ENCODE measurements at regions not wholly inside any gene's neighbourhood (a gene's known extent, or its start where the extent isn't known, plus 50 kb on each side); places are given as distances from the start of the nearest gene placed in this dataset.

DNA sequence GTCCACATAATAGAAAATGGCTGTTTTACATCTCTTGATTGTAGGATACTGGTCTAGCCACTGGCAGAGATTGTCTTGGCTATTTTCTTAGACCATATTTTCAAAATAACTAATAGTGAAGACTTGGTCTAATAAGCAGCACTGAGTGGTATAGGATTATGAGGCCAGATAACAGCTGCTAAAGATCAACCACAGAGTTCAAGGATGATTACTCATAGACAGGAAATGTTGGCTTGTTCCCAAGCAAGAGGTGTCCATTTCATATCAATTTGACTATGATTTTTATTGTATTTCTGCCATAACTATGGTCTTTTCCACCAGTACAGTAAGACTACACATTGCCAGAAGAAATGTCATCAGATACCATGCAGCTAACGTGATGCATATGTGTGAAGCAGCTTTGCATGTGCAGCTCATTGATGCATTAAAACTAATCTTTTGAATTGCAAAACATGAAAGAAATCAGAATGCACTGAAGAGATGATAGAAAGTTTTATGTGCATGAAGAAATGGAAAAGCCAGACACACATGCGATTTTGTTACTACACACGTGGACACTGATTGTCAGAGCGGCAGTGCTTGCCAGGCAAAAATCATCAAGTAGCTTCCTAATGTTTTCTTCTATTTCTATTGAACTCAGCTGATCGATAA is 693.3 kb downstream of the CDH11 start:
- no peak overlapping the region for H3K23ac ChIP-seq (ENCODE audit: insufficient read length, low read depth, low read length)
- peaks cover 0 to 24% (median 4%) of the 10 kb centered on the region in 3 experiments; a peak in 6 of 7 replicates for H3K36me3 Mint-ChIP-seq (ENCODE audit: insufficient read depth in 1 of 3, low read depth in 3 of 3)
- TF ChIP-seq CTCF (conservative IDR thresholded peaks at IDR 0.05): no peak

More for the DNA sequence above, 693.3 kb downstream of the CDH11 start:
- Histone ChIP-seq H4K20me1 (ENCODE audit: control insufficient read depth, insufficient read depth, insufficient read length) (no peaks in the 10 kb centered on the region), H3K23me2 (ENCODE audit: insufficient read length, low read depth, low read length, poor library complexity, severe bottlenecking) (no peaks in the 10 kb centered on the region), H3K18ac (ENCODE audit: insufficient read length, low read depth, low read length) (no peak overlapping the region), H2BK15ac (ENCODE audit: low read depth, low read length) (no peak overlapping the region), H4K5ac (ENCODE audit: insufficient read length, low read depth, low read length) (no peak overlapping the region), H3K79me1 (ENCODE audit: insufficient read depth, low read depth, low read length, poor library complexity, severe bottlenecking) (no peaks in the 10 kb centered on the region), H3K14ac (ENCODE audit: insufficient read depth, low read length) (no peak overlapping the region), H4K91ac (ENCODE audit: insufficient read length, low read depth, low read length) (no peak overlapping the region), H3K9ac (ENCODE audit: extremely low read depth, insufficient read length, low read length) (no peak overlapping the region), H3K56ac (ENCODE audit: insufficient read length, low read depth, low read length) (no peak overlapping the region), H2BK5ac (ENCODE audit: insufficient read length, low read length) (no peak overlapping the region), H3K4ac (ENCODE audit: low read depth, low read length) (no peak overlapping the region), H3K4me2 (ENCODE audit: insufficient read depth, insufficient read length, low read length) (no peak overlapping the region), H3K79me2 (ENCODE audit: insufficient read depth, low read length) (no peaks in the 10 kb centered on the region), H4K8ac (replicated peaks; ENCODE audit: insufficient read length, low read depth, low read length) (no peak overlapping the region), H3T11ph (ENCODE audit: low read length) (no peak overlapping the region), H2BK120ac (ENCODE audit: low read depth, low read length, poor library complexity, severe bottlenecking) (no peak overlapping the region), H2AFZ (ENCODE audit: low read length) (no peak overlapping the region), H3K4me1 (ENCODE audit: insufficient read depth, low read length) (no peaks in the 10 kb centered on the region), H2BK20ac (ENCODE audit: low read depth, low read length, poor library complexity, severe bottlenecking) (no peak overlapping the region), H3K27me3 (ENCODE audit: insufficient read depth, low read length) (no peaks in the 10 kb centered on the region), H3K27ac (ENCODE audit: insufficient read length, low read depth, low read length) (no peak overlapping the region), H2BK12ac (ENCODE audit: insufficient read length, low read depth, low read length) (no peak overlapping the region), H2AK5ac (ENCODE audit: insufficient read length, low read length) (no peak overlapping the region), H3K9me3 (ENCODE audit: control insufficient read depth, low read depth, low read length) (no peaks in the 10 kb centered on the region)
- no peaks in the 10 kb centered on the region for H3K4me1 Mint-ChIP-seq
- no peaks in the 10 kb centered on the region for H3K27me3 Mint-ChIP-seq (ENCODE audit: low read depth)
- no peak overlapping the region for H3K27ac Mint-ChIP-seq
- DNase-seq: no peak
- H3K4me3 Mint-ChIP-seq: no peak overlapping the region
- WGBS (ENCODE audit: extremely low coverage, insufficient read length, low lambda C conversion rate): no CpG with 5 or more reads among the region's 5 CpGs
- H3K9me3 Mint-ChIP-seq: peaks cover 22% of the 10 kb centered on the region in 2 experiments

Measured in H9 (cell line).